Neural cell (in vitro differentiated cells): ENCODE measurements at regions not wholly inside any gene's neighbourhood (a gene's known extent, or its start where the extent isn't known, plus 50 kb on each side); places are given as distances from the start of the nearest gene placed in this dataset.

Experiments used
- H2AFZ ChIP-seq: fragments of 200-600, 300-800 bp; sonication (generic), shearing (Covaris generic); 2 replicates; pipeline ENCODE4 v1.6.0; 2014; ENCODE audit warnings: low read depth, mild to moderate bottlenecking, antibody characterized with exemption, low read length, moderate library complexity
- H3F3A ChIP-seq: fragments of 200-600 bp; shearing (Covaris generic); 2 replicates; pipeline ENCODE4 v1.6.1; 2016; ENCODE audit warnings: mild to moderate bottlenecking, moderate library complexity, mixed read lengths, antibody characterized with exemption, low read length; ENCODE audit not compliant: insufficient read depth, poor library complexity, severe bottlenecking
- H3K27ac ChIP-seq: fragments of 200-600, 300-800 bp; sonication (generic), shearing (Covaris generic); 2 replicates; pipeline ENCODE4 v1.5.1; 2014; ENCODE audit warnings: mild to moderate bottlenecking, low read length, moderate library complexity
- H3K27me3 ChIP-seq: fragments of 300-800, 200-600 bp; sonication (generic), shearing (Covaris generic); 2 replicates; pipeline ENCODE4 v1.6.0; 2014; ENCODE audit warnings: mild to moderate bottlenecking, low read depth, low read length, moderate library complexity; ENCODE audit not compliant: insufficient read depth
- H3K36me3 ChIP-seq: fragments of 300-800, 200-600 bp; sonication (generic), shearing (Covaris generic); 2 replicates; pipeline ENCODE4 v1.5.1; 2014; ENCODE audit warnings: mild to moderate bottlenecking, antibody characterized with exemption, low read length, moderate library complexity; ENCODE audit not compliant: insufficient read depth
- H3K4me2 ChIP-seq: fragments of 300-800, 200-600 bp; sonication (generic), shearing (Covaris generic); 2 replicates; pipeline ENCODE4 v1.6.0; 2014; ENCODE audit warnings: mild to moderate bottlenecking, low read length
- H3K4me3 ChIP-seq: fragments of 300-800, 200-600 bp; sonication (generic), shearing (Covaris generic); 2 replicates; pipeline ENCODE4 v1.5.1; 2014; ENCODE audit warnings: mild to moderate bottlenecking, low read length, moderate library complexity
- H3K79me2 ChIP-seq: fragments of 200-600 bp; shearing (Covaris generic); replicated peaks from 2 replicates; pipeline ENCODE4 v1.6.0; 2014; ENCODE audit warnings: mild to moderate bottlenecking, low read length, moderate library complexity; ENCODE audit not compliant: insufficient read depth
- H3K9ac ChIP-seq: fragments of 300-800, 200-600 bp; sonication (generic), shearing (Covaris generic); 2 replicates; pipeline ENCODE4 v1.6.1; 2016; ENCODE audit warnings: mild to moderate bottlenecking, low read length, mixed read lengths
- H3K9me2 ChIP-seq: fragments of 200-600 bp; shearing (Covaris generic); 2 replicates; pipeline ENCODE4 v1.6.1; 2016; ENCODE audit warnings: mild to moderate bottlenecking, low read length, mixed read lengths; ENCODE audit not compliant: insufficient read depth
- H3K9me3 ChIP-seq: fragments of 200-600, 300-800 bp; sonication (generic), shearing (Covaris generic); 2 replicates; pipeline ENCODE4 v1.6.1; 2016; ENCODE audit warnings: mild to moderate bottlenecking, mixed run types, low read length, moderate library complexity, mixed read lengths
- H4K20me1 ChIP-seq: fragments of 200-600 bp; shearing (Covaris generic); 2 replicates; pipeline ENCODE4 v1.6.1; 2016; ENCODE audit warnings: mild to moderate bottlenecking, mixed run types; ENCODE audit not compliant: insufficient read depth
- EP300 ChIP-seq: fragments of 450-650 bp; conservative IDR thresholded peaks from 2 replicates; pipeline ENCODE4 v1.6.1; 2014; ENCODE audit warnings: antibody characterized with exemption, mild to moderate bottlenecking, moderate library complexity; ENCODE audit not compliant: poor library complexity, severe bottlenecking
- EZH2 ChIP-seq: fragments of 200-600, 300-800 bp; shearing (Covaris generic), sonication (generic); IDR thresholded peaks from 2 replicates; pipeline ENCODE4 v1.6.1; 2014; ENCODE audit warnings: antibody characterized with exemption, low read length, borderline replicate concordance, mild to moderate bottlenecking; ENCODE audit not compliant: insufficient read depth, poor library complexity, severe bottlenecking
- MXI1 ChIP-seq: fragments of 450-650 bp; conservative IDR thresholded peaks from 2 replicates; pipeline ENCODE4 v1.6.1; 2014; ENCODE audit warnings: antibody characterized with exemption, mild to moderate bottlenecking; ENCODE audit not compliant: poor library complexity, severe bottlenecking
- POLR2AphosphoS5 ChIP-seq: IDR thresholded peaks from 2 replicates; pipeline ENCODE4 v1.6.1; 2012
- RAD21 ChIP-seq: fragments of 450-650 bp; conservative IDR thresholded peaks from 2 replicates; pipeline ENCODE4 v1.6.1; 2014; ENCODE audit warnings: antibody characterized with exemption, mild to moderate bottlenecking, moderate library complexity
- SMC3 ChIP-seq: fragments of 450-650 bp; conservative IDR thresholded peaks from 2 replicates; pipeline ENCODE4 v1.6.1; 2014; ENCODE audit warnings: antibody characterized with exemption, mild to moderate bottlenecking, moderate library complexity; ENCODE audit not compliant: poor library complexity
- TAF1 ChIP-seq: IDR thresholded peaks from 2 replicates; pipeline ENCODE4 v1.6.1; 2012; ENCODE audit warnings: low read depth
- TF ChIP-seq, protein P1 (sequence below): IDR thresholded peaks from 2 replicates; pipeline ENCODE4 v1.6.1; 2012; ENCODE audit warnings: borderline replicate concordance
- TF ChIP-seq, protein P2 (sequence below): fragments of 450-650 bp; IDR thresholded peaks from 2 replicates; pipeline ENCODE4 v1.5.1; 2014; ENCODE audit warnings: antibody characterized with exemption, mild to moderate bottlenecking, moderate library complexity; ENCODE audit not compliant: poor library complexity, severe bottlenecking

DNA sequence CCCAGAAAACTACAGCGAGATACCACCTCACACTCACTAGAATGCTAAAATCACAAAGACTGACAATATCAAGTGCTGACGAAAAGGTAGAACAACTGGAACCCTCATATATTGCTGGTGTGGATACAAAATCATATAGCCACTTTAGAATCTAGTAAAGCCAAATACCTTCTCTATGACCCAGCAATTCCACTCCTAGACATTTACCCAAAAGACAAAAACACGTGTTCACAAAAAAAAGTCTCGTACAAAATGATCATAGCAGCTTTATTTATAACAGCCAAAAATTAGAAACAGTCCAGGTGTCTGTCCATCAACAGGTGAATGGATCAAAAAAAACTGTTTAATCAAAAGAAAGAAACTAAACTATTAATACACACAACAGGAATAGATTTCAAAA lies 126.6 kb downstream of the ZFP36L2 start:
- H2AFZ ChIP-seq, result no peak overlapping the region
- H3K4me2 ChIP-seq, result no peak overlapping the region
- H3K9me3 ChIP-seq, result no peaks in the 10 kb centered on the region
- no peak overlapping the region for H3K4me3 ChIP-seq
- no peak overlapping the region for H3K9ac ChIP-seq
- no peak overlapping the region for H3K27ac ChIP-seq
- no peaks in the 10 kb centered on the region for H3K36me3 ChIP-seq
- no peaks in the 10 kb centered on the region for H3K9me2 ChIP-seq
- H3K79me2 ChIP-seq, result no peaks in the 10 kb centered on the region
- no peaks in the 10 kb centered on the region for H3F3A ChIP-seq
- no peaks in the 10 kb centered on the region for H3K27me3 ChIP-seq
- TF ChIP-seq TAF1 (no peak), EP300 (no peak), SMC3 (no peak), RAD21 (no peak), EZH2 (no peak), MXI1 (no peak), POLR2AphosphoS5 (no peak)
- TF ChIP-seq, protein P1, sequence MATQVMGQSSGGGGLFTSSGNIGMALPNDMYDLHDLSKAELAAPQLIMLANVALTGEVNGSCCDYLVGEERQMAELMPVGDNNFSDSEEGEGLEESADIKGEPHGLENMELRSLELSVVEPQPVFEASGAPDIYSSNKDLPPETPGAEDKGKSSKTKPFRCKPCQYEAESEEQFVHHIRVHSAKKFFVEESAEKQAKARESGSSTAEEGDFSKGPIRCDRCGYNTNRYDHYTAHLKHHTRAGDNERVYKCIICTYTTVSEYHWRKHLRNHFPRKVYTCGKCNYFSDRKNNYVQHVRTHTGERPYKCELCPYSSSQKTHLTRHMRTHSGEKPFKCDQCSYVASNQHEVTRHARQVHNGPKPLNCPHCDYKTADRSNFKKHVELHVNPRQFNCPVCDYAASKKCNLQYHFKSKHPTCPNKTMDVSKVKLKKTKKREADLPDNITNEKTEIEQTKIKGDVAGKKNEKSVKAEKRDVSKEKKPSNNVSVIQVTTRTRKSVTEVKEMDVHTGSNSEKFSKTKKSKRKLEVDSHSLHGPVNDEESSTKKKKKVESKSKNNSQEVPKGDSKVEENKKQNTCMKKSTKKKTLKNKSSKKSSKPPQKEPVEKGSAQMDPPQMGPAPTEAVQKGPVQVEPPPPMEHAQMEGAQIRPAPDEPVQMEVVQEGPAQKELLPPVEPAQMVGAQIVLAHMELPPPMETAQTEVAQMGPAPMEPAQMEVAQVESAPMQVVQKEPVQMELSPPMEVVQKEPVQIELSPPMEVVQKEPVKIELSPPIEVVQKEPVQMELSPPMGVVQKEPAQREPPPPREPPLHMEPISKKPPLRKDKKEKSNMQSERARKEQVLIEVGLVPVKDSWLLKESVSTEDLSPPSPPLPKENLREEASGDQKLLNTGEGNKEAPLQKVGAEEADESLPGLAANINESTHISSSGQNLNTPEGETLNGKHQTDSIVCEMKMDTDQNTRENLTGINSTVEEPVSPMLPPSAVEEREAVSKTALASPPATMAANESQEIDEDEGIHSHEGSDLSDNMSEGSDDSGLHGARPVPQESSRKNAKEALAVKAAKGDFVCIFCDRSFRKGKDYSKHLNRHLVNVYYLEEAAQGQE, result no peak
- TF ChIP-seq, protein P2, sequence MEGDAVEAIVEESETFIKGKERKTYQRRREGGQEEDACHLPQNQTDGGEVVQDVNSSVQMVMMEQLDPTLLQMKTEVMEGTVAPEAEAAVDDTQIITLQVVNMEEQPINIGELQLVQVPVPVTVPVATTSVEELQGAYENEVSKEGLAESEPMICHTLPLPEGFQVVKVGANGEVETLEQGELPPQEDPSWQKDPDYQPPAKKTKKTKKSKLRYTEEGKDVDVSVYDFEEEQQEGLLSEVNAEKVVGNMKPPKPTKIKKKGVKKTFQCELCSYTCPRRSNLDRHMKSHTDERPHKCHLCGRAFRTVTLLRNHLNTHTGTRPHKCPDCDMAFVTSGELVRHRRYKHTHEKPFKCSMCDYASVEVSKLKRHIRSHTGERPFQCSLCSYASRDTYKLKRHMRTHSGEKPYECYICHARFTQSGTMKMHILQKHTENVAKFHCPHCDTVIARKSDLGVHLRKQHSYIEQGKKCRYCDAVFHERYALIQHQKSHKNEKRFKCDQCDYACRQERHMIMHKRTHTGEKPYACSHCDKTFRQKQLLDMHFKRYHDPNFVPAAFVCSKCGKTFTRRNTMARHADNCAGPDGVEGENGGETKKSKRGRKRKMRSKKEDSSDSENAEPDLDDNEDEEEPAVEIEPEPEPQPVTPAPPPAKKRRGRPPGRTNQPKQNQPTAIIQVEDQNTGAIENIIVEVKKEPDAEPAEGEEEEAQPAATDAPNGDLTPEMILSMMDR, result no peak
- H4K20me1 ChIP-seq, result no peaks in the 10 kb centered on the region

DNA sequence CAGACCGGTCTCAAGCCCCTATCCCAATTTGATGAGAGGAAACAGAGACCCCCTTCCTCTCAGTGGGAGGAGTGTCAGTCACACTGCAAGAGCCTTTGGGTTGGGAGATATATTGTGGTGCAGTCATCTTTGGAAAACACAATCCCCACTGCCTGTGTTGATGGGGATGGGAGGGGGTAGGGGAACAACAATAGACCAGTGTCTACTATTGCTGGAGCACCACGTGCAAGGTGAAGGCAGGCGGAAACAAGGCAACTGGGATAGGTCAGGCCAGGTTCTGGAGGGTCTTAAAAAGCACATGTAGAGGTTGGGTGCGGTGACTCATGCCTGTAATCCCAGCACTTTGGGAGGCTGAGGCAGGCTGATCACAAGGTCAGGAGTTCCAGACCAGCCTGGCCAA lies 127.9 kb downstream of the ZFP36L2 start:
- Histone ChIP-seq H3K4me3 (no peak overlapping the region), H3K4me2 (no peak overlapping the region), H3K79me2 (no peaks in the 10 kb centered on the region), H3K9ac (no peak overlapping the region), H3K27me3 (no peaks in the 10 kb centered on the region), H3K36me3 (no peaks in the 10 kb centered on the region), H3K9me3 (no peaks in the 10 kb centered on the region), H3F3A (no peaks in the 10 kb centered on the region), H4K20me1 (no peaks in the 10 kb centered on the region), H2AFZ (no peak overlapping the region), H3K9me2 (no peaks in the 10 kb centered on the region), H3K27ac (no peak overlapping the region)
- TF ChIP-seq TAF1 (no peak), SMC3 (no peak), POLR2AphosphoS5 (no peak), MXI1 (no peak), EZH2 (no peak), RAD21 (no peak), EP300 (no peak)
- TF ChIP-seq, protein P1, result no peak
- TF ChIP-seq, protein P2, result no peak
